ENCODE measurements at regions not wholly inside any gene's neighbourhood (a gene's known extent, or its start where the extent isn't known, plus 50 kb on each side); places are given as distances from the start of the nearest gene placed in this dataset.

- H3K4me1 Mint-ChIP-seq = peaks cover 8% of the 10 kb centered on the region
- H3K27ac Mint-ChIP-seq = no peak overlapping the region
- H3K27me3 Mint-ChIP-seq = peaks cover 49% of the 10 kb centered on the region
- no peak for DNase-seq
- no peak overlapping the region for H3K4me3 Mint-ChIP-seq
- no peaks in the 10 kb centered on the region for H3K36me3 Mint-ChIP-seq
- no peaks in the 10 kb centered on the region for H3K9me3 Mint-ChIP-seq
- no peak for ATAC-seq (ENCODE audit: low read depth)
- POLR2A ChIA-PET = no interaction called here
Observed at GRCh38 chr1:232247669-232248068, 382.3 kb downstream of the SIPA1L2 start.

DNA sequence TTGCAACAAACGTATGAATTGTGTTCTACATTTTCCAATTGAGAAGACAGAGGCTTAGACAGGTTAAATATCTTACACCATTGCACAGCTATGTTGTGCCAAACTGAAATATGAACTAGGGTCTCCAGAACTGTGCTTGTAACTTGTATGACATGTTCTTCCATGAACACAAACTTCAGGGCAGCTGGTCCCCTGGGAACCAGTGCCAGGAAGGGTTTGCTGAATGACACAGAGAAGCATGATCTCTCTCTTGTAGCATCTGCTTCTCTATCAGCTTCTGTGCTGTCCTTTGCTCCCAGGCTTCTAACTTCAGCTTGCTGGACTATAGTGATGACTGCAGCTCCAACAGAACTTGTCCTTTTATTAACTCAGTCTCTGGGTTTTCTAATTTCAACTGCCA, 385.5 kb downstream of the SIPA1L2 start:
- Mint-ChIP-seq H3K4me3 (no peak overlapping the region), H3K27ac (no peak overlapping the region), H3K27me3 (peaks cover 48% of the 10 kb centered on the region), H3K4me1 (peaks cover 4% of the 10 kb centered on the region), H3K36me3 (no peaks in the 10 kb centered on the region), H3K9me3 (peaks cover 3% of the 10 kb centered on the region)
- ATAC-seq (ENCODE audit: low read depth) = no peak
- POLR2A ChIA-PET = no interaction called here
- no peak for DNase-seq

- Mint-ChIP-seq H3K4me3 (no peak overlapping the region), H3K27ac (no peak overlapping the region), H3K9me3 (peaks cover 3% of the 10 kb centered on the region), H3K27me3 (peaks cover 26% of the 10 kb centered on the region), H3K4me1 (no peaks in the 10 kb centered on the region), H3K36me3 (no peaks in the 10 kb centered on the region)
- DNase-seq (no peak), ATAC-seq (ENCODE audit: low read depth) (no peak)
- POLR2A ChIA-PET = no interaction called here
Observed at GRCh38 chr1:232239998-232240397, 389.9 kb downstream of the SIPA1L2 start.

- POLR2A ChIA-PET = no interaction called here
- no peaks in the 10 kb centered on the region for H3K36me3 Mint-ChIP-seq
- peaks cover 21% of the 10 kb centered on the region for H3K27me3 Mint-ChIP-seq
- no peak for ATAC-seq (ENCODE audit: low read depth)
- H3K9me3 Mint-ChIP-seq = peaks cover 3% of the 10 kb centered on the region
- no peak for DNase-seq
- no peak overlapping the region for H3K27ac Mint-ChIP-seq
- H3K4me1 Mint-ChIP-seq = no peaks in the 10 kb centered on the region
- no peak overlapping the region for H3K4me3 Mint-ChIP-seq
Observed at GRCh38 chr1:232239522-232239921, 390.4 kb downstream of the SIPA1L2 start.

DNA sequence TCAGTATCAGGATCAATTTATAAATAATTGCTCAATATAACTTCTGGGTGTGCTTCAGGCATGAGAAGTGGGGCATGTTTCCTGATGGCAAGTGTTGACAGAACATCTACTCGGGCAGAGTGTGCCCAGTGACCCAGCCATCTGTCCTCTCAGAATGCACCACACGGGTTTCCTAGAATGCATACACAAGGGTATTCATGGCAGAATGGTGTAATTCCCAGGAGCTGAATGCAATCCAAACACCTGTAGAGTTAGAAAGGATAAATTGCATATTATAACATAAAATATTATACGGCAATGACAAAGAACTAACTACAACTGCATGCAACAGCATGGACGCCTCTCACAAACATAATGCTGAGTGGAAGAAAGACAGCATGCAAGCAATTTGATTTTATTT, 391.9 kb downstream of the SIPA1L2 start:
- POLR2A ChIA-PET = no interaction called here
- no peaks in the 10 kb centered on the region for H3K4me1 Mint-ChIP-seq
- H3K36me3 Mint-ChIP-seq = no peaks in the 10 kb centered on the region
- no peak overlapping the region for H3K4me3 Mint-ChIP-seq
- peaks cover 22% of the 10 kb centered on the region for H3K27me3 Mint-ChIP-seq
- no peak overlapping the region for H3K27ac Mint-ChIP-seq
- DNase-seq (no peak), ATAC-seq (ENCODE audit: low read depth) (no peak)
- H3K9me3 Mint-ChIP-seq = peaks cover 3% of the 10 kb centered on the region

DNA sequence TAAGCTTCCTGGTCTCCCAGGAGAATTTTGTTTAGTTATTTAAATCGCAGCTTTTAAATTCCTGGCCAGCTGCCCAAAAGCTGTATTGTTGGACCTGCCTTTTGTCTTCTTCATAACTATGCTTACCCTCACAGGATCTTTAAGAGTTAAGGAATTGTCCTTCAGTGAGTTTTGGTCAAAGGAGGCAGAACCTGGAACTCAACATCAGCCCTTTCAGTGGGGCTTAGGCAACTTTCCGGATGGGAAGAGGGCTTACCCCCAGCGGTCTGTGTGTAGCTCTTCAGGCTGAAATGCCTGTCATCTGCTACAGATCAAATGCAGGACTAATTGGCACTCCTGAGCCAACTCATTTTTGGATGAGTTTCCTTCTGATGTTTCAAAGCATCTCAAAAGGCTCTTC, 402.6 kb downstream of the SIPA1L2 start:
- no peak for DNase-seq
- Mint-ChIP-seq H3K4me3 (no peak overlapping the region), H3K27ac (no peak overlapping the region), H3K4me1 (peaks cover 10% of the 10 kb centered on the region), H3K27me3 (peaks cover 4% of the 10 kb centered on the region), H3K36me3 (no peaks in the 10 kb centered on the region), H3K9me3 (peaks cover 1% of the 10 kb centered on the region)
- ATAC-seq (ENCODE audit: low read depth) = no peak
- POLR2A ChIA-PET = no interaction called here

- peak; percentile 94 for ATAC-seq (ENCODE audit: low read depth)
- Mint-ChIP-seq H3K27ac (peak overlapping the region; percentile 28), H3K27me3 (peaks cover 4% of the 10 kb centered on the region)
Observed at GRCh38 chr1:232226197-232226712, 403.7 kb downstream of the SIPA1L2 start.

DNA sequence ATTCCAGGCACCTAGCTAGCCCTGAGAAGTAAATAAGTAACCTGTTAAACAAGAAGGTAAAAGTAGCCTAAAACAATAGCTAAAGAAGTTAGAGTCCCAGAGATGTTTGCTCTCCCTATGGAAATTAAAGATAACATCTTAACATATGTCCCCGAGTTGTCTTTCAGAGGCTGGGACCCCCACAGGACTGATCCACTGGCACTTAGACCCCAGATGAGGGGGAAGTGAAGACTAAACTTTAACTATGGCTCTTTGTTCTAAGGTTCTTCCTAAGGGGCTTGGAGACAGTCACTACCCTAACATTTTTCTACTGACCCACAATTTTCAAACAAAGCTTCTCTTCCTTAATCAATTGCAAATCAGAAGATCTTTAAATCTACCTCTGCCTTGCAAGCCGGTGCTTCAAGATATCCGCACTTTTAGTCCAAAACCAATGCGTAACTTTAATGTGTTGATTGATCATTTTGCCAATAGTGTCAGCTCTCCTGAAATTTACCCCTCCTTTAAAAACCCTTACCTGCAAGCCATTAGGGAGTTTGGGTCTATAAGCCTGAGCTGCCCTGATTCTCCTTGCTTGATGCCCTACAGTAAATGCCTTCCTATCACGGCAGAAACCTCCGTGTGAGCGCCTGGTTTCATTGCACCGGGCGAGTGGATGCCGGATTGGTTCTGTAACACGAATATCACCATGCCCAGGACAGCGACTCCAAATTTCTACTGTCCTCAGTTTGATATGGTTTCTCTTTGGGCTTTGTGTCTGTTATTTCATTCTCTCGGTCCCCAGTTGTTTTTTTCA, 404.4 kb downstream of the SIPA1L2 start:
- ATAC-seq (ENCODE audit: low read depth) (no peak), DNase-seq (no peak)
- no peak overlapping the region for H3K27ac Mint-ChIP-seq
- H3K9me3 Mint-ChIP-seq = peaks cover 1% of the 10 kb centered on the region
- H3K4me3 Mint-ChIP-seq = peak overlapping the region; percentile 29
- peaks cover 4% of the 10 kb centered on the region for H3K27me3 Mint-ChIP-seq
- POLR2A ChIA-PET = interaction anchor here (0.6 kb wide), 1 partner anchor 8 kb away, joined by 5 read pairs; no protein-coding TSS in a partner anchor
- H3K4me1 Mint-ChIP-seq = peaks cover 10% of the 10 kb centered on the region
- H3K36me3 Mint-ChIP-seq = no peaks in the 10 kb centered on the region

More at GRCh38 chr1:232226197-232226712, 403.7 kb downstream of the SIPA1L2 start:
- POLR2A ChIA-PET = interaction anchor here (0.8 kb wide), 1 partner anchor 27 kb away, joined by 3 read pairs; no protein-coding TSS in a partner anchor
- peak overlapping the region; percentile 29 for H3K4me3 Mint-ChIP-seq
- H3K4me1 Mint-ChIP-seq = peaks cover 10% of the 10 kb centered on the region
- H3K36me3 Mint-ChIP-seq = no peaks in the 10 kb centered on the region
- peaks cover 1% of the 10 kb centered on the region for H3K9me3 Mint-ChIP-seq
- DNase-seq = peak; percentile 32

DNA sequence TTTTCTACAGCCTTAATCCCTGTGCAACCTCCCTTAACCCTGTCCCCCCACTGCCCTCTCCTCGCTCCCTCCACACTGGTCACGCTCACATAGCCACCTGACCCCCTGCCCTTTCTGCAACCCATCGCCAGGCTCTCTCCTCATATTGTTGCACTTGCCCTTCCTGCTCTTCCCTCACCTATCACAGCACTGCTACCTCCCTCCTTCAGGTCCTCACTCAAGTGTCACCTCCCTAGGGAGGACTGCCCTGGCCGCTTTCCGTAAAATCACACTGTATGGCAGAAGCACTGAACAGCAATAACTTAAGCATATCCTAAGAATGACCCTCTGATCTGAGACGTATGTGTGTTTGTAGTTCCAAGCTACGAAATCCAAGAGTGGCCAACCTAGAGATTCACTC, 406.0 kb downstream of the SIPA1L2 start:
- no peaks in the 10 kb centered on the region for H3K36me3 Mint-ChIP-seq
- peaks cover 10% of the 10 kb centered on the region for H3K4me1 Mint-ChIP-seq
- peaks cover 4% of the 10 kb centered on the region for H3K27me3 Mint-ChIP-seq
- H3K27ac Mint-ChIP-seq = no peak overlapping the region
- DNase-seq = no peak
- POLR2A ChIA-PET = no interaction called here
- peaks cover 1% of the 10 kb centered on the region for H3K9me3 Mint-ChIP-seq
- no peak overlapping the region for H3K4me3 Mint-ChIP-seq
- ATAC-seq (ENCODE audit: low read depth) = no peak

- ATAC-seq (ENCODE audit: low read depth) = no peak
- POLR2A ChIA-PET = no interaction called here
- peaks cover 10% of the 10 kb centered on the region for H3K4me1 Mint-ChIP-seq
Observed at GRCh38 chr1:232223183-232223708, 406.7 kb downstream of the SIPA1L2 start.

DNA sequence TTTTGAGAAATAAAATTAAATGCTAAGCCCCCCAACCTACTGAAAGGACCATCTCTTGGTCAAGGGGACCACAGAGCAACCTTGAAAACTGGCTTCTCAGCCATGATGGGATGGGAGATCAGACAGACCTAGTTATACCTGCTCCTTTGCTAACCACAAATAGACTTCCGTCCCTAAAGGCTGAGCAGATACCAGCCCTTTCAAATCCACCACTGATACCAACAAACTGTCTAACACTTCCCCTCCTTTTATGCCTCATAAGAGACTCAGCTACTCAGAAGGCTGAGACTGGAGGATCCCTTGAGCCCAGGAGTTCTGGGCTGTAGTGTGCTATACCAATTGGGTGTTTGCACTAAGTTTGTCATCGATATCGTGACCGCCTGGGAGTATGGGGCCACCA, 407.3 kb downstream of the SIPA1L2 start:
- H3K4me1 Mint-ChIP-seq = peaks cover 10% of the 10 kb centered on the region
- no peaks in the 10 kb centered on the region for H3K36me3 Mint-ChIP-seq
- no peak overlapping the region for H3K27ac Mint-ChIP-seq
- DNase-seq (no peak), ATAC-seq (ENCODE audit: low read depth) (no peak)
- no peak overlapping the region for H3K4me3 Mint-ChIP-seq
- H3K27me3 Mint-ChIP-seq = peaks cover 4% of the 10 kb centered on the region
- POLR2A ChIA-PET = no interaction called here
- H3K9me3 Mint-ChIP-seq = peaks cover 1% of the 10 kb centered on the region

More at GRCh38 chr1:232223183-232223708, 406.7 kb downstream of the SIPA1L2 start:
- Mint-ChIP-seq H3K27ac (no peak overlapping the region), H3K36me3 (no peaks in the 10 kb centered on the region), H3K4me3 (no peak overlapping the region), H3K9me3 (peaks cover 1% of the 10 kb centered on the region), H3K27me3 (peaks cover 4% of the 10 kb centered on the region)
- DNase-seq = no peak

DNA sequence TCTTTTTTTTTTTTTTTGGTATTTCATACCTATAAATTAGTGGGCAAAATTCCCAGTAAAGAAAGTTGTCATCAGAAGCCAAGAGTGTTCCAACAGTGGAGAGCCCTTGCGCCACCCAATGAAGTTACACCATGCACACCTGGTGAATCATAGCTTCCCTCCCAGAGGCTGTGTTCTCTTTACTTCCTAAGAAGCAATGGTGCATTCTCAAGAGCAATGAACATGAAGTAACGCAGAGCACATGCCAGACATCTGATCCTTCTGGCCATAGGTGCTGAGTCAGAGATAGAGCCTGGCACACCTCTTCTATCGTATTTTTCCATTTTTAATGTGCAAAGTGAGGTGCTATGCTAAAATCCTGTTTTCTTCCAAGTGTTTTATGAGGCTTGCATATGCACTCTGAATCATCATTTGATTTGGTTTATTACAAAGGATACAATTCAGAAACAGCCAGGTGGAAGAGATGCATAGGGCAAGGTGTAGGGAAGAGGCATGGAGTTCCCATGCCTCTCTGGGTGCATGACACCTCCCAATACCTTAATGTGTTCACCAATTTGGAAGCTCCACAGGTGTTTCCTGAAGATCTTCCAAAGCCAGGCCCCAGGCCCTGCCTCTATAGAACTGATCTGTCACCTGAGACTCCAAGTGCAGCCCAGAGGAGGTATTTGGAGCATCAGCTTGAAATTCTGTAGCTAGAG, 408.0 kb downstream of the SIPA1L2 start:
- Mint-ChIP-seq H3K36me3 (no peaks in the 10 kb centered on the region), H3K27me3 (peaks cover 6% of the 10 kb centered on the region), H3K27ac (no peak overlapping the region), H3K4me3 (no peak overlapping the region), H3K9me3 (peaks cover 1% of the 10 kb centered on the region), H3K4me1 (peaks cover 10% of the 10 kb centered on the region)
- POLR2A ChIA-PET = no interaction called here
- DNase-seq (no peak), ATAC-seq (ENCODE audit: low read depth) (no peak)

DNA sequence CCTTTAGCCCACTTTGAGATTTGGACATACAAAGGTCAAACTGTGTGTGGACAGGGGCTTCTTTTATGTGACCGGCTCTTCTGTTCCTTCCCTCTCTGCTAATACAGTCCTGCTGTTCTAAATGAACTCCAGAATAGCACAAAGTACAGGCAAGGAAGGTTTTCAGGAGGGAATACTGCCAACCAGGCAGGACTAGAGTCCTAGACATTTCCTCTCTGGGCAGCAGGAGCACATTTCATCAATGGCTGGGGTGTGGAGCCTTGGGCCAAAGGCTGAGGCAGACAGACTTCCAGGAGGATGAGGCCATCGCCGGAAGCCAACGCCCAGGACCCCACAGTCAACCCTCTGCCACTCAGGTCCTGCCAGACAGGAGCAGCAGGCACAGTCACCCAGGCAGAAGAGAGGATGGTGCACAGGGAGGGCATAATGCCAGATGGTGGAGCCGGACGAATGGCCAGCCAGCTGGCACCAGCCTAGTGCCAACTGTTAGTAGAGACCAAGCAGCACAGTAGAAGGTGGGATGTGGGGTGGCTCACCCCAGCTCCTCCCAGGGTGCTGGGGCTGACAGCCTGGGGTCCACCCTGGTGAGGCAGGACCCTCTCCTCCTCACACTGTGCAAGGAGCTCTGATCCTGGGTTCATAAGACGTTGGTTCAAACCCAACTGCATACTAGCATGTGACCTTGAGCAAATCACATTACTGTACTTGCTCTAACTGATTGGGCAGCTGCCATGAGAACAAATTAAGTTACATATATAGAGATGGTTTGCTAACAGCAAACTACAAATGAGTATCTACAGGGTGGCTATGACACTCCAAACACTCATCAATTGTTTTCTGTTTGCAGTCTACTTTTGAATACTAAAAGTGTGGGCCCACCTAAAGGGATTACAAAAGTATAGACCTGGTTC, 410.7 kb downstream of the SIPA1L2 start:
- POLR2A ChIA-PET = no interaction called here
- Mint-ChIP-seq H3K4me1 (peaks cover 1% of the 10 kb centered on the region), H3K27me3 (peaks cover 2% of the 10 kb centered on the region), H3K9me3 (peaks cover 2% of the 10 kb centered on the region), H3K4me3 (no peak overlapping the region), H3K36me3 (no peaks in the 10 kb centered on the region), H3K27ac (no peak overlapping the region)
- no peak for DNase-seq
- ATAC-seq (ENCODE audit: low read depth) = no peak

Data from activated naive CD8-positive, alpha-beta T cell treated with anti-CD3 and anti-CD28 coated beads, Interleukin-2, amount 10 ng/mL, durations not matched to agents 7 days and 5 days (primary cell).